Activated T-cell treated with anti-CD3 and anti-CD28 coated beads, Interleukin-2, amount 50 U/mL, for 72 hours (primary cell): ENCODE measurements at regions not wholly inside any gene's neighbourhood (a gene's known extent, or its start where the extent isn't known, plus 50 kb on each side); places are given as distances from the start of the nearest gene placed in this dataset.

Source experiments
- ATAC-seq, 2 donors: fragments of 150-1000 bp; cut with Tn5 transposase; replicated peaks in 1 of 2; 2 replicates each; pipeline ENCODE4 v1.10.0; 2021; ENCODE audit warnings: moderate library complexity in 2 of 2, mild to moderate bottlenecking in 1 of 2
- DNase-seq, 2 donors: peaks; one replicate each; pipeline ENCODE4 v3.0.0; 2021 to 2022; ENCODE audit warnings: mixed read lengths in 1 of 2
- H3K27ac Mint-ChIP-seq: one replicate; pipeline ENCODE4 v1.8.0; 2022; ENCODE audit warnings: mild to moderate bottlenecking, moderate library complexity, mixed read lengths
- H3K27me3 Mint-ChIP-seq: one replicate; pipeline ENCODE4 v1.8.0; 2022; ENCODE audit warnings: low read depth, mixed read lengths
- H3K36me3 Mint-ChIP-seq, 2 donors: one replicate each; pipeline ENCODE4 v1.8.0; 2022; ENCODE audit warnings: mixed read lengths in 2 of 2, mild to moderate bottlenecking in 1 of 2; ENCODE audit not compliant: insufficient read depth in 2 of 2
- H3K4me1 Mint-ChIP-seq: one replicate; pipeline ENCODE4 v1.8.0; 2022; ENCODE audit warnings: low read depth, mixed read lengths
- H3K4me3 Mint-ChIP-seq, 2 donors: one replicate each; pipeline ENCODE4 v1.8.0; 2022; ENCODE audit warnings: mild to moderate bottlenecking in 2 of 2, mixed read lengths in 2 of 2, moderate library complexity in 2 of 2
- H3K9me3 Mint-ChIP-seq, 2 donors: one replicate each; pipeline ENCODE4 v1.8.0; 2022; ENCODE audit warnings: mixed read lengths in 2 of 2

- no peaks in the 10 kb centered on the region for H3K9me3 Mint-ChIP-seq
- no peak for DNase-seq
- H3K4me1 Mint-ChIP-seq = no peaks in the 10 kb centered on the region
- H3K27me3 Mint-ChIP-seq = no peaks in the 10 kb centered on the region
- no peak for ATAC-seq
- no peak overlapping the region for H3K4me3 Mint-ChIP-seq
- H3K36me3 Mint-ChIP-seq = no peaks in the 10 kb centered on the region
- H3K27ac Mint-ChIP-seq = no peak overlapping the region
Measured at GRCh38 chr12:74317741-74318140, 219.9 kb upstream of the ATXN7L3B start.

- Mint-ChIP-seq H3K27me3 (no peaks in the 10 kb centered on the region), H3K36me3 (no peaks in the 10 kb centered on the region), H3K4me1 (no peaks in the 10 kb centered on the region), H3K4me3 (no peak overlapping the region), H3K27ac (no peak overlapping the region), H3K9me3 (no peaks in the 10 kb centered on the region)
- no peak for DNase-seq
- ATAC-seq = no peak
Measured at GRCh38 chr12:74319886-74320285, 217.7 kb upstream of the ATXN7L3B start.

GRCh38 chr12:74321381-74321780, 216.3 kb upstream of the ATXN7L3B start:
- Mint-ChIP-seq H3K4me3 (no peak overlapping the region), H3K27ac (no peak overlapping the region), H3K4me1 (no peaks in the 10 kb centered on the region), H3K27me3 (no peaks in the 10 kb centered on the region), H3K36me3 (no peaks in the 10 kb centered on the region), H3K9me3 (no peaks in the 10 kb centered on the region)
- DNase-seq (no peak), ATAC-seq (no peak)

GRCh38 chr12:74322792-74323191, 214.8 kb upstream of the ATXN7L3B start:
- DNase-seq (no peak), ATAC-seq (no peak)
- H3K36me3 Mint-ChIP-seq = no peaks in the 10 kb centered on the region
- H3K27ac Mint-ChIP-seq = no peak overlapping the region
- no peaks in the 10 kb centered on the region for H3K4me1 Mint-ChIP-seq
- no peaks in the 10 kb centered on the region for H3K9me3 Mint-ChIP-seq
- H3K27me3 Mint-ChIP-seq = no peaks in the 10 kb centered on the region
- H3K4me3 Mint-ChIP-seq = no peak overlapping the region

- no peak overlapping the region for H3K27ac Mint-ChIP-seq
- no peak for DNase-seq
- H3K36me3 Mint-ChIP-seq = no peaks in the 10 kb centered on the region
- no peaks in the 10 kb centered on the region for H3K4me1 Mint-ChIP-seq
- ATAC-seq = no peak
- no peak overlapping the region for H3K4me3 Mint-ChIP-seq
- no peaks in the 10 kb centered on the region for H3K27me3 Mint-ChIP-seq
- H3K9me3 Mint-ChIP-seq = no peaks in the 10 kb centered on the region
Measured at GRCh38 chr12:74328623-74329022, 209.0 kb upstream of the ATXN7L3B start.

GRCh38 chr12:74334780-74335179, 202.9 kb upstream of the ATXN7L3B start:
- ATAC-seq (no peak), DNase-seq (no peak)
- H3K27ac Mint-ChIP-seq = no peak overlapping the region
- no peaks in the 10 kb centered on the region for H3K36me3 Mint-ChIP-seq
- no peaks in the 10 kb centered on the region for H3K9me3 Mint-ChIP-seq
- H3K4me1 Mint-ChIP-seq = no peaks in the 10 kb centered on the region
- no peaks in the 10 kb centered on the region for H3K27me3 Mint-ChIP-seq
- H3K4me3 Mint-ChIP-seq = no peak overlapping the region

GRCh38 chr12:74337951-74338350, 199.7 kb upstream of the ATXN7L3B start:
- Mint-ChIP-seq H3K4me1 (no peaks in the 10 kb centered on the region), H3K27me3 (no peaks in the 10 kb centered on the region), H3K27ac (no peak overlapping the region), H3K9me3 (no peaks in the 10 kb centered on the region), H3K4me3 (no peak overlapping the region), H3K36me3 (no peaks in the 10 kb centered on the region)
- DNase-seq = no peak
- ATAC-seq = no peak

- no peak overlapping the region for H3K27ac Mint-ChIP-seq
- H3K4me3 Mint-ChIP-seq = no peak overlapping the region
- no peak for ATAC-seq
Measured at GRCh38 chr12:74339211-74339610, 198.4 kb upstream of the ATXN7L3B start.

GRCh38 chr12:74349925-74350324, 187.7 kb upstream of the ATXN7L3B start:
- Mint-ChIP-seq H3K4me3 (no peak overlapping the region), H3K36me3 (no peaks in the 10 kb centered on the region), H3K9me3 (no peaks in the 10 kb centered on the region), H3K4me1 (no peaks in the 10 kb centered on the region), H3K27ac (no peak overlapping the region), H3K27me3 (no peaks in the 10 kb centered on the region)
- DNase-seq (no peak), ATAC-seq (no peak)

More at GRCh38 chr12:74339211-74339610, 198.4 kb upstream of the ATXN7L3B start:
- H3K4me1 Mint-ChIP-seq = no peaks in the 10 kb centered on the region
- DNase-seq = no peak
- H3K36me3 Mint-ChIP-seq = no peaks in the 10 kb centered on the region
- H3K27me3 Mint-ChIP-seq = no peaks in the 10 kb centered on the region
- H3K9me3 Mint-ChIP-seq = no peaks in the 10 kb centered on the region

GRCh38 chr12:74365178-74365964, 172.3 kb upstream of the ATXN7L3B start:
- no peaks in the 10 kb centered on the region for H3K36me3 Mint-ChIP-seq
- peak; percentile 11 to 13 for DNase-seq
- no peaks in the 10 kb centered on the region for H3K4me1 Mint-ChIP-seq
- H3K9me3 Mint-ChIP-seq = no peaks in the 10 kb centered on the region
- no peaks in the 10 kb centered on the region for H3K27me3 Mint-ChIP-seq
- peak in 1 of 2 donors; percentile 42 for ATAC-seq
- no peak overlapping the region for H3K4me3 Mint-ChIP-seq
- no peak overlapping the region for H3K27ac Mint-ChIP-seq

- Mint-ChIP-seq H3K36me3 (no peaks in the 10 kb centered on the region), H3K27me3 (no peaks in the 10 kb centered on the region), H3K4me1 (no peaks in the 10 kb centered on the region), H3K9me3 (no peaks in the 10 kb centered on the region), H3K4me3 (no peak overlapping the region), H3K27ac (no peak overlapping the region)
- ATAC-seq (no peak), DNase-seq (no peak)
Measured at GRCh38 chr12:74370608-74371216, 166.9 kb upstream of the ATXN7L3B start.

GRCh38 chr12:74379114-74379513, 158.5 kb upstream of the ATXN7L3B start:
- H3K4me3 Mint-ChIP-seq = no peak overlapping the region

GRCh38 chr12:74381958-74382357, 155.7 kb upstream of the ATXN7L3B start:
- Mint-ChIP-seq H3K9me3 (no peaks in the 10 kb centered on the region), H3K4me3 (no peak overlapping the region), H3K27me3 (no peaks in the 10 kb centered on the region), H3K4me1 (no peaks in the 10 kb centered on the region), H3K27ac (no peak overlapping the region), H3K36me3 (no peaks in the 10 kb centered on the region)
- DNase-seq (no peak), ATAC-seq (no peak)

More at GRCh38 chr12:74379114-74379513, 158.5 kb upstream of the ATXN7L3B start:
- H3K9me3 Mint-ChIP-seq = no peaks in the 10 kb centered on the region
- H3K4me1 Mint-ChIP-seq = no peaks in the 10 kb centered on the region
- H3K27me3 Mint-ChIP-seq = no peaks in the 10 kb centered on the region
- no peak overlapping the region for H3K27ac Mint-ChIP-seq
- H3K36me3 Mint-ChIP-seq = no peaks in the 10 kb centered on the region
- DNase-seq (no peak), ATAC-seq (no peak)

GRCh38 chr12:74382983-74383382, 154.7 kb upstream of the ATXN7L3B start:
- DNase-seq (no peak), ATAC-seq (no peak)
- Mint-ChIP-seq H3K27ac (no peak overlapping the region), H3K9me3 (peaks cover 0 to 1% of the 10 kb centered on the region in 2 donors), H3K4me1 (no peaks in the 10 kb centered on the region), H3K27me3 (no peaks in the 10 kb centered on the region), H3K36me3 (no peaks in the 10 kb centered on the region), H3K4me3 (no peak overlapping the region)
